Adrenal gland (tissue), 9 donors: ENCODE measurements at regions not wholly inside any gene's neighbourhood (a gene's known extent, or its start where the extent isn't known, plus 50 kb on each side); places are given as distances from the start of the nearest gene placed in this dataset.

Source experiments
- DNase-seq, 7 donors: peaks; one replicate each; pipeline ENCODE4 v3.0.0-alpha.2; 2019 to 2020
- H3K27ac ChIP-seq, 5 donors: fragments of 200-600 bp; sonication (generic) in 4 of 5; 1 replicate in 3 of 5; 2 replicates in 2 of 5; pipeline versions ENCODE4 v1.5.1 to v1.8.0; 2016 to 2020; ENCODE audit warnings: mild to moderate bottlenecking in 1 of 5
- H3K27me3 ChIP-seq: fragments of 200-600 bp; 2 replicates; pipeline ENCODE4 v1.8.0; 2021
- H3K36me3 ChIP-seq, 2 donors: fragments of 200-600 bp; replicated peaks in 1 of 2; 1 replicate in 1 of 2; 2 replicates in 1 of 2; pipeline versions ENCODE4 v1.5.1 to v1.8.0; 2018 to 2022
- H3K4me1 ChIP-seq, 2 donors: fragments of 200-600 bp; replicated peaks in 1 of 2; 1 replicate in 1 of 2; 2 replicates in 1 of 2; pipeline versions ENCODE4 v1.5.1 to v1.8.0; 2018 to 2021
- H3K4me3 ChIP-seq, 4 donors: fragments of 200-600 bp; sonication (generic) in 3 of 4; one replicate each; pipeline ENCODE4 v1.5.1; 2016 to 2018
- H3K9me3 ChIP-seq, 3 donors: fragments of 200-600 bp; sonication (generic) in 1 of 3; replicated peaks in 1 of 3; 1 replicate in 2 of 3; 2 replicates in 1 of 3; pipeline versions ENCODE4 v1.5.1 to v1.8.0; 2016 to 2021
- CTCF ChIP-seq, 6 experiments: fragments of 450-650 bp in 4 of 6; fragments of 200-600 bp in 2 of 6; sonication (generic) in 1 of 6; IDR thresholded peaks; 1 replicate in 5 of 6; 2 replicates in 1 of 6; pipeline versions ENCODE4 v1.5.1 to v1.8.0; 2016 to 2021; ENCODE audit warnings: antibody characterized with exemption in 6 of 6, mild to moderate bottlenecking in 2 of 6, moderate library complexity in 1 of 6
- POLR2A ChIP-seq, 2 donors: fragments of 450-650 bp; IDR thresholded peaks; one replicate each; pipeline ENCODE4 v1.6.1; 2017; ENCODE audit warnings: antibody characterized with exemption in 2 of 2, mild to moderate bottlenecking in 2 of 2, moderate library complexity in 1 of 2
- WGBS, 4 donors: extraction: QIAGEN DNeasy Blood & Tissue Kit in 2 of 4; methylation state at CpG; one replicate each; pipeline versions ENCODE4 v1.1.5 to v1.1.7; 2013 to 2017; 5-methylcytosine and 5-hydroxymethylcytosine counted together
- intact Hi-C, 2 donors: fragments of 100-400 bp; cut with DNase I; formaldehyde crosslinking; loops; one replicate each; pipeline versions ENCODE4 v1.14.1 to v1.15.0; 2022 to 2023
- donor health status: healthy with polysubstance abuse.
- donor health status: Bipolar disorder and iron deficiency.
- donor health status: DM: yes; HTN: yes; CAD: no.
- donor health status: DM: no; HTN: no; CAD: no.
- donor health status: DM: no; HTN: no; CAD: no.

- TF ChIP-seq CTCF (IDR thresholded peaks at IDR 0.05) = no peak
- no peak for TF ChIP-seq POLR2A (IDR thresholded peaks at IDR 0.05)
- H3K27me3 ChIP-seq = no peaks in the 10 kb centered on the region
- no peaks in the 10 kb centered on the region for H3K36me3 ChIP-seq
- WGBS, 4 donors = 76 to 89% (median 81%) methylated on average over 4 of the region's 4 CpGs
- intact Hi-C loops = no loop called here
- H3K4me1 ChIP-seq = no peaks in the 10 kb centered on the region
- no peaks in the 10 kb centered on the region for H3K9me3 ChIP-seq
- H3K27ac ChIP-seq = no peak overlapping the region
- no peak overlapping the region for H3K4me3 ChIP-seq
- DNase-seq = no peak
Observed at GRCh38 chr6:121603486-121603885, 168.0 kb downstream of the GJA1 start.

GRCh38 chr6:121607721-121608120 is 172.3 kb downstream of the GJA1 start:
- no peaks in the 10 kb centered on the region for H3K27me3 ChIP-seq
- intact Hi-C loops = no loop called here

GRCh38 chr6:121608270-121608669 is 172.8 kb downstream of the GJA1 start:
- Histone ChIP-seq H3K9me3 (no peaks in the 10 kb centered on the region), H3K4me1 (no peaks in the 10 kb centered on the region), H3K36me3 (no peaks in the 10 kb centered on the region), H3K27me3 (no peaks in the 10 kb centered on the region), H3K27ac (peak overlapping the region in 2 of 5 donors; percentile 39 to 49), H3K4me3 (no peak overlapping the region)
- intact Hi-C loops = no loop called here
- 30 to 48% (median 40%) methylated on average over 3 of the region's 3 CpGs for WGBS, 4 donors
- TF ChIP-seq POLR2A (IDR thresholded peaks at IDR 0.05) (no peak), CTCF (IDR thresholded peaks at IDR 0.05) (no peak)
- no peak for DNase-seq

More at GRCh38 chr6:121607721-121608120, 172.3 kb downstream of the GJA1 start:
- no peaks in the 10 kb centered on the region for H3K4me1 ChIP-seq
- H3K9me3 ChIP-seq = no peaks in the 10 kb centered on the region
- H3K4me3 ChIP-seq = no peak overlapping the region
- H3K27ac ChIP-seq = peak overlapping the region in 1 of 5 donors; percentile 39
- WGBS, 4 donors = 68 to 79% (median 73%) methylated on average over 2 of the region's 2 CpGs
- DNase-seq = no peak
- no peaks in the 10 kb centered on the region for H3K36me3 ChIP-seq
- TF ChIP-seq CTCF (IDR thresholded peaks at IDR 0.05) = no peak
- TF ChIP-seq POLR2A (IDR thresholded peaks at IDR 0.05) = no peak

GRCh38 chr6:121609281-121609680 is 173.8 kb downstream of the GJA1 start:
- intact Hi-C loops = no loop called here
- Histone ChIP-seq H3K27ac (no peak overlapping the region), H3K4me1 (no peaks in the 10 kb centered on the region), H3K4me3 (no peak overlapping the region), H3K9me3 (no peaks in the 10 kb centered on the region), H3K27me3 (no peaks in the 10 kb centered on the region), H3K36me3 (no peaks in the 10 kb centered on the region)
- no peak for DNase-seq
- TF ChIP-seq CTCF (IDR thresholded peaks at IDR 0.05) (no peak), POLR2A (IDR thresholded peaks at IDR 0.05) (no peak)
